ENCODE measurements at regions not wholly inside any gene's neighbourhood (a gene's known extent, or its start where the extent isn't known, plus 50 kb on each side); places are given as distances from the start of the nearest gene placed in this dataset.

- H3K27me3 ChIP-seq (ENCODE audit: control insufficient read depth in 3 of 3, insufficient read depth in 3 of 3, low read length in 2 of 3) = no peaks in the 10 kb centered on the region
- DNase-seq (peak; percentile 58 to 83 (median 69)), ATAC-seq (ENCODE audit: insufficient read depth, low FRiP score) (no peak)
- no peak overlapping the region for H3K9ac ChIP-seq (ENCODE audit: insufficient read depth in 1 of 2, low read length in 2 of 2)
- H3K36me3 ChIP-seq (ENCODE audit: control insufficient read depth in 4 of 4, insufficient read depth in 4 of 4, low read length in 4 of 4) = no peaks in the 10 kb centered on the region
- TF ChIP-seq CTCF (IDR thresholded peaks at IDR 0.05; ENCODE audit: control extremely low read depth, extremely low read depth) = no peak
- WGBS, 2 donors = 61 to 72% methylated on average over 10 of the region's 10 CpGs
- H3K4me1 ChIP-seq (ENCODE audit: control insufficient read depth in 5 of 5, insufficient read depth in 5 of 5, low read length in 5 of 5) = peaks cover 0 to 36% (median 9%) of the 10 kb centered on the region in 5 donors
- no peak overlapping the region for H3K4me3 ChIP-seq
- H3K9me3 ChIP-seq (ENCODE audit: control insufficient read depth in 4 of 4, insufficient read depth in 3 of 4, low read length in 3 of 4) = no peaks in the 10 kb centered on the region
- no peak overlapping the region for H3K27ac ChIP-seq (ENCODE audit: low read depth in 1 of 2, low read length in 1 of 2)
Measured at GRCh38 chr10:44647877-44648542, 263.1 kb upstream of the CXCL12 start.

GRCh38 chr10:44650691-44651661 is 260.2 kb upstream of the TMEM72 start:
- Histone ChIP-seq H3K36me3 (ENCODE audit: control insufficient read depth in 4 of 4, insufficient read depth in 4 of 4, low read length in 4 of 4) (no peaks in the 10 kb centered on the region), H3K9me3 (ENCODE audit: control insufficient read depth in 4 of 4, insufficient read depth in 3 of 4, low read length in 3 of 4) (no peaks in the 10 kb centered on the region), H3K27me3 (ENCODE audit: control insufficient read depth in 3 of 3, insufficient read depth in 3 of 3, low read length in 2 of 3) (no peaks in the 10 kb centered on the region), H3K4me3 (no peak overlapping the region), H3K4me1 (ENCODE audit: control insufficient read depth in 5 of 5, insufficient read depth in 5 of 5, low read length in 5 of 5) (peaks cover 0 to 36% (median 9%) of the 10 kb centered on the region in 5 donors), H3K9ac (ENCODE audit: insufficient read depth in 1 of 2, low read length in 2 of 2) (no peak overlapping the region), H3K27ac (ENCODE audit: low read depth in 1 of 2, low read length in 1 of 2) (no peak overlapping the region)
- 61 to 83% methylated on average over 7 of the region's 7 CpGs for WGBS, 2 donors
- ATAC-seq (ENCODE audit: insufficient read depth, low FRiP score) = no peak
- TF ChIP-seq CTCF (IDR thresholded peaks at IDR 0.05; ENCODE audit: control extremely low read depth, extremely low read depth) = no peak
- peak; percentile 35 to 91 (median 79) for DNase-seq

GRCh38 chr10:44651834-44652233 is 259.3 kb upstream of the TMEM72 start:
- H3K9ac ChIP-seq (ENCODE audit: insufficient read depth in 1 of 2, low read length in 2 of 2) = no peak overlapping the region
- no peak overlapping the region for H3K4me3 ChIP-seq
- WGBS, 2 donors = 79 to 86% methylated on average over 4 of the region's 4 CpGs
- H3K36me3 ChIP-seq (ENCODE audit: control insufficient read depth in 4 of 4, insufficient read depth in 4 of 4, low read length in 4 of 4) = no peaks in the 10 kb centered on the region
- no peaks in the 10 kb centered on the region for H3K9me3 ChIP-seq (ENCODE audit: control insufficient read depth in 4 of 4, insufficient read depth in 3 of 4, low read length in 3 of 4)
- no peak for TF ChIP-seq CTCF (IDR thresholded peaks at IDR 0.05; ENCODE audit: control extremely low read depth, extremely low read depth)
- H3K4me1 ChIP-seq (ENCODE audit: control insufficient read depth in 5 of 5, insufficient read depth in 5 of 5, low read length in 5 of 5) = peaks cover 0 to 36% (median 9%) of the 10 kb centered on the region in 5 donors
- DNase-seq (peak; percentile 60 to 81 (median 66)), ATAC-seq (ENCODE audit: insufficient read depth, low FRiP score) (no peak)
- no peak overlapping the region for H3K27ac ChIP-seq (ENCODE audit: low read depth in 1 of 2, low read length in 1 of 2)
- no peaks in the 10 kb centered on the region for H3K27me3 ChIP-seq (ENCODE audit: control insufficient read depth in 3 of 3, insufficient read depth in 3 of 3, low read length in 2 of 3)
